ENCODE measurements at regions not wholly inside any gene's neighbourhood (a gene's known extent, or its start where the extent isn't known, plus 50 kb on each side); places are given as distances from the start of the nearest gene placed in this dataset.

DNA sequence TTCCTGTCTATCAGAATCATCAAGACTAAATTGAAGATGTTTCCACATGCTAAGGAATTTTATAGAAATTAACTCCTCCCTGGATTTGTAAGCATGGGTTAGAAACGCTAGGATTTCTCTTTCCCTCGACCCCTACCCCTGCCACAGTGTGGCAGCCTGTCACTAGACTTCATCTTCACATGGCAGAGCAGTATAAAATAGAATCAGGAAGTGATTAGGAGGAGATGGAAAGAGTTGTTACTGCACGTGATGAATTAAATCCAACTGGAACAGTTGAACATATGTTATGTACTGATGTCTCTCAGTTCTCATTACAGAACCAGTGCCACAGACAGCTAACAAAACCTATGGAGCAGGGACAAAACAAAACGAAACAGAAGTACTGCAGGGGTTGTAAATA is 130.0 kb upstream of the BNIP2 start:
- DNase-seq (no peak), ATAC-seq (ENCODE audit: low FRiP score in 2 of 2) (no peak)
- no peaks in the 10 kb centered on the region for H3K4me1 ChIP-seq
- WGBS, 2 donors: 17 to 29% methylated on average over 4 of the region's 4 CpGs
- TF ChIP-seq POLR2A (IDR thresholded peaks at IDR 0.05) (no peak), EP300 (IDR thresholded peaks at IDR 0.05) (no peak), POLR2AphosphoS5 (IDR thresholded peaks at IDR 0.05) (no peak)
- TF ChIP-seq, protein P1, sequence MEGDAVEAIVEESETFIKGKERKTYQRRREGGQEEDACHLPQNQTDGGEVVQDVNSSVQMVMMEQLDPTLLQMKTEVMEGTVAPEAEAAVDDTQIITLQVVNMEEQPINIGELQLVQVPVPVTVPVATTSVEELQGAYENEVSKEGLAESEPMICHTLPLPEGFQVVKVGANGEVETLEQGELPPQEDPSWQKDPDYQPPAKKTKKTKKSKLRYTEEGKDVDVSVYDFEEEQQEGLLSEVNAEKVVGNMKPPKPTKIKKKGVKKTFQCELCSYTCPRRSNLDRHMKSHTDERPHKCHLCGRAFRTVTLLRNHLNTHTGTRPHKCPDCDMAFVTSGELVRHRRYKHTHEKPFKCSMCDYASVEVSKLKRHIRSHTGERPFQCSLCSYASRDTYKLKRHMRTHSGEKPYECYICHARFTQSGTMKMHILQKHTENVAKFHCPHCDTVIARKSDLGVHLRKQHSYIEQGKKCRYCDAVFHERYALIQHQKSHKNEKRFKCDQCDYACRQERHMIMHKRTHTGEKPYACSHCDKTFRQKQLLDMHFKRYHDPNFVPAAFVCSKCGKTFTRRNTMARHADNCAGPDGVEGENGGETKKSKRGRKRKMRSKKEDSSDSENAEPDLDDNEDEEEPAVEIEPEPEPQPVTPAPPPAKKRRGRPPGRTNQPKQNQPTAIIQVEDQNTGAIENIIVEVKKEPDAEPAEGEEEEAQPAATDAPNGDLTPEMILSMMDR (IDR thresholded peaks at IDR 0.05): no peak
- H3K27ac ChIP-seq: no peak overlapping the region
- no peak overlapping the region for H3K4me3 ChIP-seq
- peaks cover 0 to 4% (median 0%) of the 10 kb centered on the region in 4 donors for H3K9me3 ChIP-seq
- no peaks in the 10 kb centered on the region for H3K27me3 ChIP-seq
- H3K36me3 ChIP-seq: no peaks in the 10 kb centered on the region

DNA sequence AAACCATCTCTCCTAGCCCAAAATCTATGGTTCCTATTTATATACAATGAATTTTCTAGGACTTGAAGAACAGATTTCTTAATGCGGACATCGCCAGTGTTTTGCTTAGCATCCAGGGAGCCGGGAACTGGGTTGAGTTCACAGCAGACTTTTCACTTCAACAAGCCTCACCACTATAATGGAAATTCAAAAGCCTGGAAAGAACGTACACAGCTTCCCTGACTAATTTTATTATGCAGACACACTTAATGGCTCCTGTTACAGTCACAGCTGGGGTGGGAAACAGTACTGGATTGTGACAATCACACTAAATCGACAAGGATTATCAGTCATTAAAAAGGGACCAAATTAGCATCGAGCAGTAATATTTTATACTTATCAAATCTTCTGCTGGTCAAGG is 129.2 kb upstream of the BNIP2 start:
- Histone ChIP-seq H3K4me3 (no peak overlapping the region), H3K9me3 (no peaks in the 10 kb centered on the region), H3K4me1 (no peaks in the 10 kb centered on the region), H3K27me3 (no peaks in the 10 kb centered on the region), H3K36me3 (no peaks in the 10 kb centered on the region), H3K27ac (no peak overlapping the region)
- ATAC-seq (ENCODE audit: low FRiP score in 2 of 2) (no peak), DNase-seq (no peak)
- 56 to 59% methylated on average over 6 of the region's 6 CpGs for WGBS, 2 donors
- no peak for TF ChIP-seq EP300 (IDR thresholded peaks at IDR 0.05)
- TF ChIP-seq, protein P1 (IDR thresholded peaks at IDR 0.05): no peak

DNA sequence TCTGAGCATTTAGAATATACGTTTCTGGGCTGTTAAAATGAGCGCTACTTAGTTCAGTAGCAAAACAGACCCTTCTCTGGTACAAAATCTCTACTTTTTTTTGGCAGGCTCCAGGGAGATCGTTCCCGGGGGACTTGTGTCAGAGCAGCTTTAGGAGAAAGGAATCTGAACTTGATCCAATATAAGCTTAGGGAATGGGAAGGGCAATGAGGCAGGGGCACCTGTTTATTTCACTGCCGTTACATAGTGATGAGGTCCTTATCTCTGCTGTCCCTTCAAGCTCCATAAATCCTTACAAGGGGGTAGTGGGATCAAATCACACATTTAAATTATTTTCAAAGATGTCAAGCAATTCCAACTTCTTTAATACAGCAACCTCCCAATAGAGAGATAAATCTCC is 128.7 kb upstream of the BNIP2 start:
- no peaks in the 10 kb centered on the region for H3K27me3 ChIP-seq
- H3K4me3 ChIP-seq: no peak overlapping the region
- H3K36me3 ChIP-seq: no peaks in the 10 kb centered on the region
- DNase-seq (no peak), ATAC-seq (ENCODE audit: low FRiP score in 2 of 2) (no peak)
- H3K27ac ChIP-seq: no peak overlapping the region
- H3K9me3 ChIP-seq: no peaks in the 10 kb centered on the region
- H3K4me1 ChIP-seq: no peaks in the 10 kb centered on the region
- TF ChIP-seq, protein P1 (IDR thresholded peaks at IDR 0.05): no peak
- 54 to 69% methylated on average over 5 of the region's 5 CpGs for WGBS, 2 donors

DNA sequence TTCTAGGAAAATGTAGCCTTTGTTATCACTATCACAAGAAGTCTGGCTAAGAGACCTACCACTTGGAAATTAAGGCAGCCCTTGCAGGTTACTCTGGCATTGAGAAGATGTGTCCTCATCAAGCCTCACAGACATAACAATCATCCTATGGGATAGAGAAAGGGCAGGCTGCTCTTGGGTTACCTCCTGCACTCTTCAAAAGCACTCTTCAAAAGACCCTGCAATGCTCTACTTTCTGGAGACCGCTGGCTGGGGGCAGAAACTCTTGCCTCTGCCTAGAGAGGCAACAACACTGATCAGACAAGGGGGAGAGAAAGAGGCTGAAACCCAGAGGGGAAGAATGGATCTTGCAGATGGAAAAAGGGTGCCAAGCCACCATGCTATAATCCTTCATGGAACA is 127.9 kb upstream of the BNIP2 start:
- 67 to 80% methylated on average over 1 of the region's 1 CpG for WGBS, 2 donors
- H3K9me3 ChIP-seq: no peaks in the 10 kb centered on the region
- TF ChIP-seq, protein P1 (IDR thresholded peaks at IDR 0.05): no peak
- ATAC-seq (ENCODE audit: low FRiP score in 2 of 2): no peak
- no peak for DNase-seq
- H3K27me3 ChIP-seq: no peaks in the 10 kb centered on the region
- H3K4me1 ChIP-seq: no peaks in the 10 kb centered on the region
- H3K4me3 ChIP-seq: no peak overlapping the region
- no peaks in the 10 kb centered on the region for H3K36me3 ChIP-seq
- no peak overlapping the region for H3K27ac ChIP-seq

DNA sequence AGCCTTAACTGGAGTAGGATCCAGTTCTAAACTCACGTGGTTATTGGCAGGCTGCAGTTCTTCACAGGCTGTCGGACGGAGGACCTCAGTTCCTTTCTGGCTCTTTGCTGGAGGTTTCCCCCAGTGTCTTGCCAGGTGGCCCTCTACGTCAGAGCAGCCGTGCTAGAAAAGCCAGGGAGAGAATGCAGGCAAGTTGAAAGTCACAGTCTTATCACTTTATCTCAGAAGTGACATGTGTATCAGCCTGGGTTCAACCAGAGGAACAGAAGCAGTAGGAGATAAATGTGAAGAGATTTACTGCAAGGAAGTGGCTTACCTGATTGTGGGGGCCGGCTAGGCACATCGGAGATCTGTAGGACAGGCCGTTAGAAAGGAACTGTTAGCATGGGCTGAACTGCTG is 125.3 kb upstream of the BNIP2 start:
- Histone ChIP-seq H3K9me3 (no peaks in the 10 kb centered on the region), H3K36me3 (no peaks in the 10 kb centered on the region), H3K4me1 (no peaks in the 10 kb centered on the region), H3K27me3 (no peaks in the 10 kb centered on the region), H3K4me3 (no peak overlapping the region), H3K27ac (no peak overlapping the region)
- 42 to 71% methylated on average over 8 of the region's 8 CpGs for WGBS, 2 donors
- ATAC-seq (ENCODE audit: low FRiP score in 2 of 2): no peak
- TF ChIP-seq POLR2AphosphoS5 (IDR thresholded peaks at IDR 0.05) (no peak), POLR2A (IDR thresholded peaks at IDR 0.05) (no peak), EP300 (IDR thresholded peaks at IDR 0.05) (no peak)
- TF ChIP-seq, protein P1 (IDR thresholded peaks at IDR 0.05): no peak
- DNase-seq: no peak
